ENCODE measurements at regions not wholly inside any gene's neighbourhood (a gene's known extent, or its start where the extent isn't known, plus 50 kb on each side); places are given as distances from the start of the nearest gene placed in this dataset.
"Not testable (repeated sequence)": the region's sequence is repeated elsewhere in the genome, so short reads cannot be mapped to it uniquely, and the experiment has no call there.

DNA sequence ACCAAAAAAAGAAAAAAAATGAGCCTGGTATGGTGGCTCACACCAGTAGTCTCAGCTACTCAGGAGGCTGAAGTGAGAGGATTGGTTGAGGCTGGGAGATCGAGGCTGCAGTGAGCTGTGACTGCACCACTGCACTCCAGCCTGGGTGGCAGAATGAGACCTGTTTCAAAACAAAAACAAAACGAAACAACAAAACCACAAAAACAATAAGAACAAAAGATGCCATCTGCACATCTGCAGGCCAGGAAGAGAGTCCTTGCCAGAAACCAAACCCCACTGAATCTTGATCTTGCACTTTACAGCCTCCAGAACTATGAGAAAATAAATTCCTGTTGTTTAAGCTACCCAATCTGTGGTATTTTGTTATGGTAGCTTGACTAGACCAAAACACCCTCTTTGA lies 207.7 kb downstream of the YTHDC2 start:
- DNase-seq (ENCODE audit: low read depth), result no peak

DNA sequence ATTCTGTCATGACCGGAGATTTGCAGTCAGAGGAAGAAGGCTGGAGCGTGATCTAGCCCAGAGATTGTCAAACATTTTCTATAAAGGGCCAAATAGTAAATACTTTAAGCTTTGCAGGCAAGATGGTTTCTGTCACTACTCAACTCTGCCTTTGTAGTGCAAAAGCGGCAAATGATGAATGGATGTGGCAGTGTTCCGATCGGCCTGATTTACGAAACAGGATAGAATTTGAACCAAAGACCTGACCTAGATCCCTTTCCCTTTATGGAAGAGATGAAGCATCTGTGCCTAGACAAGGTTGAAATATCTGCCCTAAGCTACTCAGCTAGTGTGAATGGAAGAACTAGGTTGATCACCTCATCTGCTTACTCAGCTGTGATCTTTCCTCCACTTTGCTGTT lies 209.5 kb downstream of the YTHDC2 start:
- no peak for DNase-seq (ENCODE audit: low read depth)

DNA sequence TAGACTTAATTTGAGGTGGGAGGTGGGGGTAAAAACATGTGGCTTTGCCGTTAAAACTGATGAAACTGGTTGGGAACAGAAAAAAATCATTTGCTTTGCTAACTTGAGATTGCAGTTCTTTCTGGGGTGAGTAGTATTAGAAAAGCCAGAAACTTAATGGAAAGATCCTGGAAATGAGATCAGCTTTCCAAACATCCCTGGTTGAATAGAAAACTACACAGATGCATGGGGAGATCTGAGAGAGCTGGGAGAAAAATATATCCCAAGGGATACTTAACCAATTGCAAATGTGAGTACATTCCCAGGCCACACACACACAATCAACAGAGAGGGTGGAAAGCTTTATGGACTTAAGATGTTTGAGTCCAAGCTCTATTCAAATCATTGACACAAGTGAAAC lies 222.3 kb downstream of the YTHDC2 start:
- DNase-seq (ENCODE audit: low read depth), result no peak

DNA sequence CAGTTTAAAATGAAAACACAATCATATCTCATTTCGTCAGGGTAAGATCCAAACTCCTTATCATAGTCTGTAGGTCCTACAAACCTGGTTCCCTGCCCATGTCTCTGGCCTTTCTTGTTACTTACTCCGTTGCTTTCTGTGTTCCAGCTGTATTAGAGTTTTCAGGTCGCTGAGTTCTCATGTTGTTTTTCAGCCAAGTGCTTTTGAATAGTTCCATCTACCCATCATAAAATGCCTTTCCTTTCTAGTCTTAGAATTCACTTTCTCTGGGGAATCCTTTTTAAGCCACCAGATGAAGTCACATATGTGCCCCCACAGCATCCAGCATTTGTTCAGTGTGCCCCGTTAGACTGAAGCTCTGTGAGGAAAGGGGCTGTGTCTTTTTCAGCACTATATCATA lies 228.7 kb downstream of the YTHDC2 start:
- no peak for DNase-seq (ENCODE audit: low read depth)

DNA sequence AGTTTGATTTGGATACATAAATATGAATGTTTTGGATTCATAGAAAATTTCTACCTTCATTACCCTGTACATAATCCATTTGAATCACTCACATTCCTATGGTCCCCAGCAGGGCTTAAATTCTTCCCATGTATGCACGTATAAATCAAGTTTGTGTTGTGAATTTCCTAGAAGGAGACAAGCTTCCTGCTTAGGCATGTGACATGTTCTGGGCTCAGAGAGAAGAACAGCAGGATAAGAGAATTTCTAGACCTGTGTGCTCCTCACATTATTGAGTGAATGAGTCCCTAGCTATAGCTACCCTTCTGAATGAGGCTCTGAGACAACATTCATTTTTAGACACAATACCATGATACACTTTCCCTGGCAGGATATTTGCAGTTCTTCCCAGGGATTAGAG lies 229.1 kb downstream of the YTHDC2 start:
- DNase-seq (ENCODE audit: low read depth), result no peak

DNA sequence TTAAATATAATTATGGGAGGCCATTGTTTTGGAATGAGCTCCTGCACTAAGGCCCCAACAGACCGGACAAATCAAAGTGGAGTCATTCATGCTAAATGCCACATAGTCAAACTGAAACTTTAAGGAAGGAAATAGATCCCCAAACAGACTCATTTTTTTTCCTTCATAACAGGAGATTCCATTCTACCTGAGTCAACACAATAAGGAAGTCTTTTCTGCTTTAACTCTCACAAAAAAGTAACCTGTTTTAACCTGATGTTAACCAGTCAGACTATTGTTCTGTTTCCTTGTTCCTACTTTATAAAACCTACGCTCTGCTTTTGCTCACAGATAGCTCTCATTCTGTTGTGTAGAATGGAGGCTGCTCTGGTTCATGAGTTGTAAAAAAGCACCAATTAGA lies 234.9 kb downstream of the YTHDC2 start:
- no peak for DNase-seq (ENCODE audit: low read depth)

DNA sequence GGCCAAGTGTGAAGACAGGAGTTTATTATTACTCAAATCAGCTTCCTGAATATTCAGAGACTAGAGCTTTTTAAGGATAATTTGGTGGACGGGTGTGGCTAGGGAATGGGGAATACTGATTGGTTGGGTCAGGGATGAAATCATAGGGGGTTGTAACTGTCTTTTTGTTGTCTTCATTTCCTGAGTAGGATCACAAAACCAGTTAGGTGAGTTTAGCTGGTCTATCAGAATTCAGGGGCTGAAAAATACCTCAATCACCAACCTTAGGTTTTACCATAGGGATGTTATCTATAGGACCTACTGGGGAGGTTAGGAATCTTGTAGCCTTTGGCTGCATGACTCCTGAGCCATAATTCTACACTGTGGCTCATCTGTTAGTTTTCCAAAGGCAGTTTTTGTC lies 235.8 kb downstream of the YTHDC2 start:
- DNase-seq (ENCODE audit: low read depth), result no peak

- DNase-seq (ENCODE audit: low read depth), result not testable (repeated sequence)
Measured at GRCh38 chr5:113753182-113753581, 239.7 kb downstream of the YTHDC2 start.

DNA sequence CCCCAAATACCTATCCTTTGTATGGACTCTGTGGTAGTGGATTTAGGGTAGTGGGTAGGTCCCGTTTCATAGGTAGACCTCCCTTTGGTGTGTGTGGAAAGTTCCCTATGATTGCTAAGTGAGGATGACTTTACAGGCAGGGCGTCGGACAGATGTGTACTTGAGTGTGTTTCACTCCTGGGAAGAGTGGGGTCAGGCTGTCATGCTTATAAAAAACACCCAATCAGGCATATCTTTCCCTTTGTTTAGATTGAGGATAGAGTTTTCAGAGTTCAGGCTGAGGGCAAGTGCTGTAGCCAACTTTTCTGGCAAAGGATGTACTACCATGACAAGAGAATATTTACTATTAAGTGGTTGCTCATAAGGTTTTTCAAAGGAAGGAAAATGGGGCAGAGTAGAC lies 242.0 kb downstream of the YTHDC2 start:
- no peak for DNase-seq (ENCODE audit: low read depth)

GRCh38 chr5:113757508-113757907 lies 244.0 kb downstream of the YTHDC2 start:
- no peak for DNase-seq (ENCODE audit: low read depth)

DNA sequence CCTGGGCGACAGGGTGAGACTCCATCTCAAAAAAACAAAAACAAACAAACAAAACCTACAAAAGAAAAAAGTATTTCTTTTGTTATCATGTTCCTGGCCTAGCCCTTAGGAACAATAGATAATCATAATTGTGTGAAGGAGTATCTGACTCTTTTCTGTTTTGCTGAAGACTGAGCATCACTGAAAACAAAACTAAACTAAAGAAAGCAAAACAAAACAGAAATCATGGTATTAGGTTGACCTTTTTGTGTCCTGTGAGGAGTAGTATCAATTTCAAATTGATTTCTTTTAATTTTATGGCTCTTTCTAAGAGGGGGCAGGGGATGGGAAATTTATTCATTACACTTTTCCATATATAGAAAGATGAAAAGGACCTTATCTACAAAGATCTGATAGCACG lies 246.0 kb downstream of the YTHDC2 start:
- DNase-seq (ENCODE audit: low read depth), result no peak

DNA sequence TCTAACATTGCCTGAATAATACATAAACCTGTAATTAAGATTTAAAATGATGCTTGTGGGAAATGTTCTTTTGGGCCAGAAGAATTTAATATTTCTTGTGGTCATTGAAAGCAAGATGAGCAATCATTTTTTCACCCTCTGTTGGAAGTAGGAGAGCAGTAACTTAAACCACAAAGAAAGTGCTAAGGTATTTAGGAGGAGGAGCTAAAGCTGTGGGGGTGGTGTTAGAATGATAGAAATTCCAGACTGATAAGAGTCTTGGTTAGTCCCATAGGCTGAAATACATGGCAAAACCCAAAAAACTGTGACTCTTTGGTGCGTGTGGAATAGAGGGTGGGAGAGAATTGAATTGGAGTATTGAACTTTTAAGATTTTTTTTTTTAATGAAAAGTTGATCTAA lies 247.0 kb downstream of the YTHDC2 start:
- no peak for DNase-seq (ENCODE audit: low read depth)

DNA sequence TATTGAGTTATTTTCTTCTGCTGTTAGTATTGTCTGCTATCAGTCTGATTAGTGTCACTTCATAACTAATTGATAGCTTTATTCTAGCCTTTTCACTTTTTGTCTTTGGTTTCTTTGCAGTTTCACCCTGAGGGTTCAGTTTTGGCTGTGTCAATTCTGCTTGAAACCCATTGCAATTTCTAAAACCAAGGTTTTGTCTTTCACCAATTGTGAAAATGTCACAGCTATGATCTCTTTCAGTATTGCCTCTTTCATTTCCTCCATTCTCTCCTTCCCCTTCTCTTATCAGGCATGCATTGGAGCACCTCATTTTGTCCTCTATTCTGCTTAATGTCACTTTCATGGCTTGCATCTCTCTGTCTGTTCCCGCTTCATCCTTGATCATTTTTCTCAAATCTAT lies 248.1 kb downstream of the YTHDC2 start:
- DNase-seq (ENCODE audit: low read depth), result no peak

DNA sequence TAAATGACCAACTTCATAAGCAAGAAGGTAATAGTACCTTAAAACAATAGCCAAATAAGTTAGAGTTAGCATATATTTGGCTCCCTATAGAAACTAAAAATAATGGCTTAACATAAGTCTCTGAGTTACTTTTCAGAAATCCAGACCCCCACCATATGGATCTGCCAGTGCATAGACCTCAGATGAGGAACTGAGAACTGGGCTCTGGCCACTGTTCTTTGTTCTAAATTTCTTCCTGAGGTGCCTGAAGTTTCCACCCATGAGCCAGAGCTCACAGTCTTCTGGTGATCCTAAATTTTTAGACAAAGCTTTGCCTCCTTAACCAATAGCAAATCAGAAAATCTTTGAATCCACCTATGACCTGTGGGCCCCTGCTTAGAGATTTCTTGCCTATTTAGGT lies 250.9 kb downstream of the YTHDC2 start:
- DNase-seq (ENCODE audit: low read depth), result no peak

- DNase-seq (ENCODE audit: low read depth), result not testable (repeated sequence)
Measured at GRCh38 chr5:113766827-113767226, 253.3 kb downstream of the YTHDC2 start.

DNA sequence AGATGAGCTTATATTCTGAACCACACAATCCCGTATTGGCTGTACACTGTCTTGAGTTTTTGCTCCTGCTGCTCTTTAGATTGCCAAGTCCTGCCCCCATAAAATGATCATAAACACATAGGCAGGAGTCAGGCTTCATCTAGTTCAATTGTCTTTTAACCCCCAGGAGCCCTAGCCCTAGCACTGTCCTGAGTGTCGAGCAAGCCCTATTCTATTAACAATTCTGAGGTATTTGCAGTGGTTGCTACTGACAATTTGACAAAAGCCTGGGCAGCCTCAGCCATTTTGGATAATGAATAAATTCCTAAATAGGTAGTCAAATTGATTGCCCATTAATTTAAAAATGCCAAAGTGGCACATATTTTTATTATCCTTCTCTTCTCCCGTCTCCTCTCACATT lies 257.2 kb downstream of the YTHDC2 start:
- DNase-seq (ENCODE audit: low read depth), result no peak

- DNase-seq (ENCODE audit: low read depth), result no peak
Measured at GRCh38 chr5:113771483-113771882, 258.0 kb downstream of the YTHDC2 start.

- DNase-seq (ENCODE audit: low read depth), result no peak
Measured at GRCh38 chr5:113776168-113776567, 262.7 kb downstream of the YTHDC2 start.

DNA sequence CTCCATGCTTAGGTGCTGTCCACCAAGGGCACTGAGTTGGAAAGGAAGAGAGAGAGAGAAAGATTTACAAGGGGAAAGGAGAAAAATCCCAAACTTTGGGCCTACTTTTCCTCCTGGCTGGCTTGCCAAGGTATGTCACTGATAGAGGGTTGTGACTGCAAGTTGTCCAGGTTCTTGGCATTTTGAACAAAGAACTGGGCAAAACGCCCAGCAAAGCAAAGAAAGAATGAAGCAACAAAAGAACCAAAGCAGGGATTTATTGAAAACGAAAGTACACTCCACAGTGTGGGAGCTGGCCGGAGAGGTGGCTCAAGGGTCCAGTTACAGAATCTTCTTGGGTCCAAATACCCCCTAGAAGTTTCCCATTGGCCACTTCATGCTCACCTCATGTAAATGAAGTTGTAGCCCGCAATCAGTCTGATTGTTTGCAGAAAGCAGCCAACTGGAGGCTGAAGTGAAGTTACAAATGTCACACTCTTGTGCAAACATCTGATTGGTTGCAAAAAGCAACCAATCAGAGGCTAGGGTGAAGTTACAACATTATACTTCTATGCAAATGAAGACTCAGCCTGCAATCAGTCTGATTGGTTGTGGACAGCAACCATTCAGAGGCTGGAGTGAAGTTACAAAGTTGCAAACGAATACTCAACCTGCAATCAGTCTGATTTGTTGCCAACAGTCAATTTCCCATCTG lies 263.5 kb downstream of the YTHDC2 start:
- DNase-seq (ENCODE audit: low read depth), result no peak

- no peak for DNase-seq (ENCODE audit: low read depth)
Measured at GRCh38 chr5:113778147-113778546, 264.7 kb downstream of the YTHDC2 start.

- no peak for DNase-seq (ENCODE audit: low read depth)
Measured at GRCh38 chr5:113788141-113788655, 274.7 kb downstream of the YTHDC2 start.

GRCh38 chr5:113789769-113790168 lies 276.3 kb downstream of the YTHDC2 start:
- DNase-seq (ENCODE audit: low read depth), result no peak

DNA sequence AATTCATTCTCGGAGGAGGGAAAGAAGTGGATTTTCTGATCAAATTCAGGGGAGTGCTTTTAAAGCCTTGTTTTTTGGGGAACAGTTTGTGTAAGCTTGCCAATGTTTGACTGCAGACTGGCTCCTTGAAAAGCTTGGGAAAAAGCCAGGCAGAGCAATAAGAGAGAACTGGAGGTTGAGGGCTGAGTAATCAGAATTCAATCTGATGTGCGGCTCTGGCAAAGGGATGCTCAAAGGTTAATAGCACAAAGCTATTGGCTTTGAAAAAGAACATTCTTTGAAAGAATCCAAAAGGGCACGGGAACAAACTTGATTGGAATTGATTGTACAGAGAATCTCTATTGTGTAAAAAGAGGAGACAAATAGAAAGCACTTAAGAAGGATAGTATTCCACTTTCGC lies 279.3 kb downstream of the YTHDC2 start:
- no peak for DNase-seq (ENCODE audit: low read depth)

DNA sequence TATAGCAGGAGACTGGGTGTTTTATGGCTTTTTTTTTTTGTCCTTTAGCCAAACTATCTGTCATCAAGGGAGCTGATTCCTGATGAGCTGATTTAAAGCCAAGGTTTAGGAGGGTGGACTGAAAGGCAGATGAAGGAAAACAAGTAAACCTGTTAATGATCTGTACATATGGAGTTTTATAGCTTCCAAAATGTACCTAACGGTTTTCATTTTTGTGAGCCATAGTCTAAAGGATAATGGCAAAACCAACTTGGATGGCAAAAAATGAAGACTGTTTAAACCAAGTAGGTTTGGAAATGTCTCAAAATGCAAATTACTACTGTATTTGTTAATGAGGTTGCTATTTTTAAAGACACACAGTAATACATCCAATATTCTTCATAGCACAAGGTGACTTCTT lies 281.5 kb downstream of the YTHDC2 start:
- DNase-seq (ENCODE audit: low read depth), result no peak

Measured in fibroblast of the conjunctiva (primary cell).